ENCODE measurements at regions not wholly inside any gene's neighbourhood (a gene's known extent, or its start where the extent isn't known, plus 50 kb on each side); places are given as distances from the start of the nearest gene placed in this dataset.
"Not testable (repeated sequence)": the region's sequence is repeated elsewhere in the genome, so short reads cannot be mapped to it uniquely, and the experiment has no call there.

DNA sequence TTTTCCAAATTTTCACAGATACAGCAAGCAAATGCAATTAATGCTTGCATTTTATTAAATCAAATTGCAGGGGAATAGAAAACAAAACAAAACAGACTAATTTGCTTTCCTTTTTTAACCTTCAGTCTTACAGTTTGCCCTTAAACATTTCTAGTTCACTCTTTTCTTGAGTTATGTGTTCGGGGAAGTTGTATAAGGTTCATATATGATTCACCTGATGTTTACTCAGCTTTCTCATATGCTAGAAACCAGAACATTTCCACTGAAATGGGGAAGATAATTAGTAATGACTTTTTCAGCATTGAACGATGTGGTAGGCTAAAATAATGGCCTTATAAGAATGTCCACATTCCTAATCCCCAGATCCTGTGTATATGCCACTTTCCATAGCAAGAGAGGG is 176.2 kb upstream of the NBPF9 start:
- DNase-seq, result not testable (repeated sequence)

DNA sequence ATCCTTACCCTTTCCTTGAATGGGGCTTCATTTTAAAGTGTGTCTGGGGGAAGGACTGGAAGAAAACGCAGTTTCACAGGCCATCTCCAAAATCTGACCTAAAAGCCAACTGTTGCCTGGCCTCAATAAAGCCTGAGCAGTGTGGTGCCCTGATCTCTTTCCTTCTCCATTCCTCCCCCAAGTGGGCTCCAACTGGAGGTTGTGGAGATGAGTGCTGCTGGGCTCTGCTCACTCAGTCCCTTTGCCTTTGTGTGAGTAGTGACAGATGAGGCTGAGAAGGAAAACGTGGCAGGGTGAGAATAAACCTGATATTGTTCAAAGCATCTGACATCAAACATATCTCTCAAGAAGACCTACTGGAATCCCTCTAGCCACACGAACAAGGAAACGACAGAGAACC is 181.4 kb upstream of the NBPF9 start:
- not testable (repeated sequence) for DNase-seq

DNA sequence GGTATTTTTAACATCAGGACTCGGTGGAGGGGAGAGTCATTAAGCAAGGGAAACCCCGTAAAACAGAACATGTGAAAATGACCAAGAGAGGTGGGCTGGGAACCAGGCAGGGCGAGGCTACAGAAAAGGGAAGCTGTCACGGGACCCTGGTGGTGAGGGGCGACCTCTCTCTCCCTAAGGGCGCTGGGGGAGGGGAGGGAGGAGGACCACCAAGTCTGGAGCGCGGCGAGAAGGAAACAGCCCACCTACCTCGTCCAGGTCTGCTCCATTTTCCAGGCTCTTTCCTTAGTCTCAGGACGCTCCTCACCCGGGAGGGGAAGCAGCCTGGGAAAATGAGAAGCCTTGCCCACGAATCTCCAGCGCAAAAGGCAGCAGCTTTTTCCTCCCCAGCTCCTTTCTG is 181.9 kb upstream of the NBPF9 start:
- not testable (repeated sequence) for DNase-seq

DNA sequence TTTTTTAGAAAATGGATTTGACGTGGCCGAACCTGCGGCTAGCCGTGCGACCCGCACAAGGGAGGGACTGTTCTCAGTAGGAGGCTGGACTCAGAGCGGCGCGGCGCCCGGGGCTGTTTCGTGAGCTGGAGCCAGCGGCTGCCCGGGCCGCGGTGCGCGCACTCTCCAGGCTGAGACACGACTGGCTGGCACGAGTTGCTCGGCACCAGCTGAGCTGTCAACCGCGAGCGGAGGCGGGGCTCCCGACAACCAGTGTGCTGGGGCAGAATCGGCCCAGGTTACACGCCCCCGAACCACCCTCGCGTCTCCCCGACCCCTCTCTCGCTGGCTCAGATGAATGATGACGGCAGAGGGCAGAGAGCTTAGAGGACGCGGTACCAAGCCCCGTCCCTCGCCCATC is 182.3 kb upstream of the NBPF9 start:
- not testable (repeated sequence) for DNase-seq

DNA sequence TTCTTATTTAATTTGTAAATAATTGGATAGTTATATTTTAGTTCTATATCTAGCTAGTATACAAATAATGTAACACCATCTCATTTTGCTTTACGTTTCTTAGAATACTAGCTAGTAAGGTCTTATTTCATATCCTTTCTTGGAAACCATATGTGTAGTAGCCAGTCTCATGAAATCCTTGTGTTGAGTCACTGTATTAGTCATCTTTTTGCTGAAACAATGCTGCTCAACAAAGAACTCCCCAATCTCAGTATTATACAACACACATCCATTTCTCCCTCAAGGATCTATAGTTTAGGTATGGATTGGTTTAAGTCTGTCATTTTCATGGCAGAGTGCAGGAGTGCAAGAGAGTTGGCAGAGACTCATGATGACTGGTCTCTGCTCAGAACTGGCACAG is 185.2 kb upstream of the NBPF9 start:
- DNase-seq, result not testable (repeated sequence)

DNA sequence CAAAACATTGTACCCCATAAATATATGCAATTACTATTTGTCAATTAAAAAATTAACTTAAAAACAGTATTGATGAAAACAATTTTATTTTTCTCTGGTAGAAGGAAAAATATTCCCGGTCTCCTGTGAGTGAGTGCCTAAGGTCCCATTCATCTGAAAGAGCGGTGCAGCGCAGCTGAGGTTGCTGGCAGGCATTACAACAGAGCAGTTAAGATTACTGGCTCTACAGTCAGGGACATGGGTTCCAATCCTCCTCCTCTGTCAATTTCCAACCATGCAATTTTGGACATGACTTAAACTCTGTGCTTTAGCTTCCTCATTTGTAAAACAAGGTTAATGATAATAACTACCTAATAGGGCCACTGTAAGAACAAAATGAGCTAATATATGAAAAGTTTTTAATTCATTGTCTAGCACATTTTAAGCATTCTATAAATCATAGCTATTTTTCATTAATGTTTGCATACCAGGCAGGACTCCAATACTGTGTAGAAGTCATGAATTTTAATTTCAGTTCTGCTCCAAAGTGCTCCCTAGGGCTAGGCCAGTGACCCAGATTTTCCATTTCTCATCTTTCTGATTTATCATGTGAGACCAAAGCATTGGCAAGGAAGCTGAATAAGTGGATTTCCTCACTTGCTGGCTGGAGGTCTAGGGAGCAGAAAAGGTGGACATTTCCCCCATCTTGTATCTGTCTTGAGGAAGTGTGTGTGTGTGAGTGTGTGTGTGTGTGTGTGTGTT is 174.2 kb upstream of the NBPF19 start:
- not testable (repeated sequence) for DNase-seq

DNA sequence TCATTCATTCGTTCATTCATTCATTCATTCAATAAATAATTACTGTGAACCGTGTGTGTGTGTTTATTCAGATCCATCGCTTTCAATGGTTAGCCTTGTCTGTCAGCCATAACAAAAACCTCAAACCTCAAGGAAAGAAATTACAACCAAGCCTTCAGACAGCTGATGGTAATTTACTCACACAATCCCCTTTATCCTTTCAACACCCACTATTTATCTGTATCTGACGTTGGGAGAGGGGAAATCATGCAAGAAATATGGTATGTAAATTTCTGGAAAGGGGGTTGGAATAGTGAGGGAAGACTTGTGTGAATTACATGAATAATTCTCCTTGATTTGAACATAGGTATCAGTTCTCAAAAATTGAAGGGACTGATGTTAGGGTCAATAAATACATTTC is 173.6 kb upstream of the NBPF19 start:
- DNase-seq, result not testable (repeated sequence)

DNA sequence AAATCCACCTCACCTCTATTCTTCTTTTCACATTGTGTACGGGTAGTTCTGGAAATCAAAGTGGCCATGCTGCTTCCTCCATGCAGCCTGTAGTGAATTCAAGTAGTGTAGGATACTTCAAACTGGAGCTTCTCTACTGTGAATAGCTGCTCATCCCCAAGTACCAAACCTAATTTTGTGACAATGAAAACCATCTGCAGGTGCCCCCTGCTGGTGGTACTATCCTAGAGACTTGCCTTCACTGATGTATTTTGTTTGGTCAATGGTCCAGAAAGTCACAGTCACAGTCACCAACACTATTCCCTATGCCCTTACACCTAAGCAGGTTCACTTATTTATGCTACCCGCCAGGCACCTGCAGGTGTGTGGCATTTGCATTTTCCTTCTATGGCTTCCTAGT is 170.0 kb upstream of the NBPF19 start:
- not testable (repeated sequence) for DNase-seq

DNA sequence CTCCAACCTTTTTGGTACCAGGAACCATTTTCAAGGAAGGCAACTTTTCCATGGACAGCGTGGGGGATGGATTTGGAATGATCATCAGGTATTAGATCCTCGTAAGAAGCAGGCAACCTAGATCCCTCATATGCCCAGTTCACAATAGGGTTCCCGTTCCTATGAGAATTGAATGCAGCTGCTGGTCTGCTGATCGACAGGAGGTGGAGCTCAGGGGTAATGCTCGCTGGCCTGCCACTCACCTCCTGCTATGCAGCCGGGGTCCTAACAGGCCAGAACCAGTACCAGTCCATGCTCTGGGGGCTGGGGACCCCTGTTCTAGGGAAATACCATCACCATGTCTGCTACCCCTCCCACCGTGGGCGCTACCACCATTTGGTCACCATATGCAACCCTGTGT is 167.2 kb upstream of the NBPF19 start:
- not testable (repeated sequence) for DNase-seq

DNA sequence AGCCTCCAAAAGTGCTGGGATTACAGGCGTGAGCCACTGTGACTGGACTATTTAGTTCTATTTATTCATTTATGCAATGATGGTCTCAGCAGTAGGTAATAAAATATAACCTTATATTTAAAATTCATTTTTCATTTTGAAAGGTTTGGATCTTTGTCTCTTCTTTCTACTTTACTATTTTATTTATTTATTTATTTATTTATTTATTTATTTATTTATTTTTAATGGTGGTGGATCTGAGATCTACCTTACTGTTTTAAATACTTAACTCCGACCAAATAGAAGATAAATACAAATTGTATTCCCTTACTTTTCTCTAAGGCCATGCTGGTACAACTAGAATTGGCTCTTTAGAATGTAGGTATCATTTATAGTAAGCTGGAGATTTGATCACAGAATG is 159.9 kb upstream of the NBPF19 start:
- DNase-seq, result not testable (repeated sequence)

DNA sequence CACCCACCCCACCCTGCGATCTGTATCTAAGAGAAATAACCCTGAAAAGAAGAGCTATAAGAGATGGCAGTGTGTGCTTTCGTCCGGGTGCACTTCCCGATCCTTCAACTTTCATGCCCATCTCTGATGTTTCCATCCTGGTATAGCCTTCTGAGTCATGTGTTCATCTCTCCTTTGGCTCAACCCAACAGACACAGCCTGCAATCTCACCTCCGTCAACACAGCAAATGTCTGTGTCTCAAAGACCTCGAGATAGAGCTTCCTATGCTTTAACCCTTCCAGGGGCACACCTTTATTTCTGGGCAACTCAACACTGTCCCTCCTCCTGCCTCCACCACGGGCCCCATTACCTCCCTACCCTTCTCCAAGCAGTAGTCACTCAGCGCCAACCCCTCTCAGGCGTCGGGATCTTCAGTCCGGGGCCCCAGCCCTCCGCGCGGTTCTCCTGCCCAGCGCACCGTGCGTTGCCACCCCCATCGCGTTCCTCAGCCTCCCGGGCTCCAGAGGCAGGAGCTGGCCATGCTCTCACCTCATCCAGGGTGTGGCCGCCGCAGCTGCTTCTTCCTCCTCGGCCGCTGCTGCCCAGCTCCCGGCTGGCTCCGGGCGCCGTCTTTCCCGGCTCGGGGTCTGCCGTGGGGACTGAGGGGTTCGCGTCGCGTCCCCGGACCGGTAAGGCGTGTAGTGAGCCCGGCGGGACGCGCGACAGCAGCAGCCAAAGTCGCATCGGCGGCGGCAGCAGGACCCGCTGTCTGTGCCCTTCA is 153.7 kb upstream of the NBPF19 start:
- DNase-seq, result not testable (repeated sequence)

DNA sequence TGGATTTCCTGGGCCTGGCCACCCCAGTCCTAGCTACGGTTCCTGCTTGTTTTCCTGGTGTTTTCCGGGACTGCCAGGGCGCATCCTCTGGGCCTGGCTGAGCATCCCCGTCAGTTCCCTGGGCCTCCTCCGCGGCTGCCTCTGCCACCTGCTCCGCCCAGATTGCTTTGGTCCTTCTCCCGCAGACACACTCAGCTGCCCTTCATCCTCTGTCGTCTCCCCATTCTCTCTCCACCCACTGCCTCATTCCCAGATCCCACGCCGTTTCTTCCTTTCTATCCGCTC is 153.2 kb upstream of the NBPF19 start:
- not testable (repeated sequence) for DNase-seq

DNA sequence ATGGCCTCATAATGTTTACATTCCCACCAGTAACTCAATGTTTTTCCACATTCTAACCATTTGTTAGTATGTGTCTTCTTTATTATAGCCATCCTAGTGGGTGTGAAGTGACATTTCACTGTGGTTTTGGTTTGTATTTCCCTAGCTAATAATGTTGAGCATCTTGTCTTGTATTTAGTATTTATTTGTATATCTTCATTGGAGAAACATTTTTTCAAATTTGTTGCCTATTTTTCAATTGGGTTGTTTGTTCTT is 144.8 kb upstream of the NBPF19 start:
- not testable (repeated sequence) for DNase-seq

DNA sequence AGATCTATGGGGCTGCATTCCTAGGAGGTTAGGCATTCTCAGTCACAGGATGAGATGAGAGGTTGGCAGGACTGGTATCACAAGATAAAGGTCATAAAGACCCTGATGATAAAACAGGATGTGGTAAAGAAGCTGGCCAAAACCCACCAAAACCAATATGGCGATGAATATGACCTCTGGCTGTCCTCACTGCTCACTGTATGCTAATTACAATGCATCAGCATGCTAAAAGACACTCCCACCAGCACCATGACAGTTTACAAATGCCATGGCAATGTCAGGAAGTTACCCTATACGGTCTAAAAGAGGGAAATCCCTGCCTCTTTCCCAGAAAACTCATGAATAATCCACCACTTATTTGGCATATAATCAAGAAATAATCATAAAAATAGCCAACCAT is 138.8 kb upstream of the NBPF19 start:
- DNase-seq, result not testable (repeated sequence)

DNA sequence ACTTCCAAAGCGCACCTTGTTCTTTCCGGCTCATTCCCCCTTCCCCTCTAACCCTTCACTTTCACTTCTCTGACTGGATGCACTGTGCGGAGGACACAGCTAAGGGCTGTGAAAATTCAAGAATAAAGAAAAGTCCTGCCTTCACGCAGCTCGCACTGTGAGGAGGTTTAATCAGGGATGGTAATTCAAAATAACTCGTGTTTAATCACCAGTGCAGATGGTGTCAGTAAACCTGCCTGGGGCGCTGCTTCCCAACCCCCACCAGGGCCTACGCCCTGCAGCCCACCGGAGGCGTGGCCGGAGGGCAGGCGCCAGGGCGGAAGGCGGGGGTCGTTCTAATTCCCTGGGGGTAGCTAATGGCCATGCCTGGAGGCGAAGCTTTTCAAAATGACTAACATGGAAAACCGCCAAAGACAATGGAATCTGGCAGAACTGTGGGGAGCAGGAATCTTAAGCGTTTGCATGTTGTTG is 136.6 kb upstream of the NBPF19 start:
- not testable (repeated sequence) for DNase-seq

DNA sequence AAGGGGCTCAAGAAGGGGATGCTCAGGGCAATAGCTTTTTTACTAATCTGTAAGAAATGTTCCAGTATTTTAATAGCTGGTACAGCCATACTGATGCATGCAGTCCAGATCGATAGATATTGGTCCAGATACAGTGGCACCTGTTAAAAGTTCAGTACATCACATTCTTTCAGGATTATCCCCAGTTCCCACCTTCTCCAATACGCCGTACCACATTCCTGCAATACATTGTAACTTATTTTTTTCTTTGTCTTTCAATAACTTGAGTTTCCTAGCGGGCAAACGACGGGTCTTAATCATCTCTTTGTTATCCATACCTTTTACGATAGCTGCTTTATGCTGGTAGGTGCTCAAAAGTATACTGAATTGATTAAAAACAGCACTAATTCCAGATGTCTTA is 136.1 kb upstream of the NBPF19 start:
- not testable (repeated sequence) for DNase-seq

DNA sequence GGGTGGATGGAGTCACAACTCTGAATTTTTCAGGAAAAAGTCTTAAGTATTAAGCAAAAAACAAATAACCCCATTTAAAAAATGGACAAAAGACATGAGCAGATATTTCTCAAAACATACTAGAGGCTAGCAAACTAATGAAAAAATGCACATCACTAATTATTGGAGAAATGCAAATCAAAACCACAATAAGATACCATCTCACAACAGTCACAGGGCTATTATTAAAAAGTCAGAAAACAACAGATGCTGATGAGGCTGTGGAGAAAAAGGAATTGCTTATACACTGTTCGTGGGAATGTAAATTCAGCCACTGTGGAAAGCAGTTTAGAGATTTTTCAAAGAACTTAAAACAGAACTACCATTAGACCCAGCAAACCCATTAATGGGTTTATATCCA is 125.4 kb upstream of the NBPF19 start:
- DNase-seq, result not testable (repeated sequence)

DNA sequence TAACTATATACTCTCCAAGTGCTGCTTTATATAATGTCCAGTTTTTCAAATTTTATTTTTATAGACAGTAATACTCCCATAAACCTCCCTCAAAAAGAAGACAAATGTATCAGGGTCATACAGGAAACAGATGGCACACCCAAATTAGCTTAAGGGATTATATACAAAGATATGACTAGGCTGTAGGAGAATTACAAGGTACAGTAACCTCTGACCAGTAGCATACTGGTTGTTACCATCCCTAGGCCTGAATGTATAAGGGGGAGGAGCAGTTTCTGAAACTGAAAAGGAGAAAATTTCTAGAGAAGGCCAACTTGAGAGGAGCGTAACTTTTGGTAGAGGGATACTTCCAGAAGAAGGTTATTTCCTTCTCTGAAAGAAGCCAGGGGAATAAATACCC is 122.6 kb upstream of the NBPF19 start:
- not testable (repeated sequence) for DNase-seq

DNA sequence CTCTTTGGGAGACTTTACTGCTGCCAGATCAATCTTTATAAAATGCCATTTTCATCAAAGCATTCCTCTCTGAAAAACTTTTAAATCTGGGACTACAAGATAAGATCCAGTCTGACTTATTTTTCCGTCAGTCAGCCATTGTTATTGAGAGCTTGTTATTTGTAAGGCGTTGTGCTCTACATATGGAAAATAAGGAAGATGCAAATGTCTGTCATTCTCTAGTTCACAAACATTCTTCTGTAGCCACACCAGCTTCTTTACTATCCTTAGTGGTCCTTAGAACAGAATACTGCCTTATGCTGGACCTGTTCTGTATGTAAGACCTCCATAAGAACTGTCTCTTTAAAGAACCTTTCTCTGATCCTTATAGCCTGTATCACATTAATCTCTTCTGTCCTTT is 120.3 kb upstream of the NBPF19 start:
- not testable (repeated sequence) for DNase-seq

DNA sequence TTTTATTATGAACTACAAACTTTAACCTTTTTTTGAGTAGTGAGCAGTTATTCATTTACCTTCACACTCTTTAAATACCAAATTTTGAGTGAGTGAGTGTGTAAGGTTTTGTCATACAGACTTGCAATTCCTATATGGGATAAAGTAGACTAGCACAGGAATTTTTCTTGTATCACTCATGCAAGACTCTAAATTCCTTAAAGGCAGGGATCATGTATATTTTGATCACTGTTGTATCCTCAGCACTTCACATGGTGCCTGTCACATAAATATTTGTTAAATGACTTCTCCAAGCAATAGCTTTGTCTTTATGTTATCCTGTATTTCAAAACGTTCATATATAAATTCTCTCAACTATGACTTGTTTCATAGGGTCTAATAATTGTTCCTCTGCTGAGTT is 119.1 kb upstream of the NBPF19 start:
- DNase-seq, result not testable (repeated sequence)

DNA sequence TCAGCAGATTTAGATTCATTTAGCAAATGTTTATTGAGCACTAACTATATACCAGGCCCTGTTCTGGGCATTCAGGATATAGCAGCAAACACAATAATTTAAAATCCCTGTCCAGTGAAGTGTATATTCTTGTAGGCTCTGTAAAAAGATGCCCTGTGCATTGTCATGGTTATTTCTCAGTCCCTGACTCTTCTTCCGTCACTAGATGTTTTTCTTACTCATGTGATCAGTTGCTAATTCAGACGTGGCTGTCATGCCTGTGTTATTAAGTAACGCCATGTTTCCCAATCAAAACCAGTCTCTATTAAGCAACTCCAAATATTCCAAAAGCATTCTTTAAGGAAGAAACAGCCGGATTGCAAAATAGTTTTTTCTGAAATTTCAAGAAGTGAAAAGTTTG is 118.7 kb upstream of the NBPF19 start:
- DNase-seq, result not testable (repeated sequence)

DNA sequence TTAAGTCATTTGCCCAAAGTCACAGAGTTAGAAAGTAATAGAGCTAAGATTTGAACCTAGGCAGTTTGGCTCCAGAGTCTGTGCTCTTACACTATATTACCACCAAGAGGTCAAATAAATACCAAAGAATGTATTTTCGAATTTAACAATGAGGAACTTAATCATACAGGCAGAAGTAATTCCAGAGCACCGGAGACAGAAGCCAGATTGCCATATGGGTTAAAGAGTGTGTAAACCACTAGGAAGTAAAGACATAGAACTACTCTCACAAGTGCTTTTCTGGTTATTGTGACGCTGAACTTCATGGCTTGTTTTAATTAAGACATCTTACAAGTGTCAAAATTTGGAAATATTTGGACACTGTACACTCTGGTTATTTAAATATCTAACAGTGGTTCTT is 114.5 kb upstream of the NBPF19 start:
- DNase-seq, result not testable (repeated sequence)

DNA sequence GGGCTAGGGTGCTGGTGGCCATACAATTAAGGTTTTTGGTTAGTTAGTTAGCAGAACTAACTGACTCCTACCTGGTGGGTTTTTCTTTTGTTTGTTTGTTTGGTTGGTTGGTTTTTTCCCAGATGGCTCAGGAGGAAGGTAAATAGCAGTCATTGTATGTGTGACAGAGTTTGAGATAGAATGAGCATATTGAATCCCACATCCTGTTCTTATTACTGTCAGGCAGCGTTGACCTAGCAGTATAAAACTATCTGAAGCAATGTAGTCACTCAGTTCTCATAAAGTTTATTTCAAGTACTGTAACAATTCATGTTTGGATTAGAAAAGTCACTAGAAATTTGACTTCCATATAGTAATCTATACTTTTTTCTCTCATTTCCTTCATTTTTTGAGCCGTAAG is 113.5 kb upstream of the NBPF19 start:
- DNase-seq, result not testable (repeated sequence)

DNA sequence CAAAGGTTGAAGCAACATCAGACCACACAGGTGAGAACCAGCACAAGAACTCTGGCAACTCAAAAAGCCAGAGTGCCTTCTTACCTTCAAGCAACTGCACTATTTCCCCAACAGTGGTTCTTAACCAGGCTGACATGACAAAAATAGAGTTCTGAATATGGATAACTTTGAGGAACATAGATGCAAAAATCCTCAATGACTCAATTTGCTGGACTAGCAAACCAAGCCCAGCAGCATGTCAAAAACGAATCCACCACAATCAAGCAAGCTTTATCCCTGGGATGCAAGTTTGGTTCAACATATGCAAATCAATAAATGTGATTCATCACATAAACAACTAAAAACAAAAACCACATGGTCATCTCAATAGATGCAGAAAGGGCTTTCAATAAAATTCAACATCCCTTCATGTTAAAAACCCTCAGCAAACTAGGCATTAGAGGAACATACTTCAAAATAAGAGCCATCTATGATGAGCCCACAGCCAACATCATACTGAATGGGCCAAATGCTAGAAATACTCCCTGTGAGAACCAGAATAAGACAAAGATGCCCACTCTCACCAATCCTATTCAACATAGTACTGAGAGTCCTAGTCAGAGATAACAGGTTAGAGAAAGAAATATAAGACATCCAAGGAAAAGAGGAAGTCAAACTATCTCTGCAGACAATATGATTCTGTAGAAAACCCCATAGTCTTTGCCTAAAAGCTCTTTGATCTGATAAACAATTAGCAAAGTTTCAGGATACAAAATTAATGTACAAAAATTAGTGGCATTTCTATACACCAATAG is 110.5 kb upstream of the NBPF19 start:
- not testable (repeated sequence) for DNase-seq
